ENCODE measurements at regions not wholly inside any gene's neighbourhood (a gene's known extent, or its start where the extent isn't known, plus 50 kb on each side); places are given as distances from the start of the nearest gene placed in this dataset.
A peak's percentile ranks its signal among the peaks of the same experiment; 100 is the strongest.

- no peaks in the 10 kb centered on the region for H3K27me3 ChIP-seq (replicated peaks; ENCODE audit: control insufficient read depth, insufficient read depth, low read length)
- no peaks in the 10 kb centered on the region for H3K9me3 ChIP-seq (ENCODE audit: control insufficient read depth, low read length)
- H3K4me1 ChIP-seq (ENCODE audit: control insufficient read depth, insufficient read depth, low read length): no peaks in the 10 kb centered on the region
- H3K36me3 ChIP-seq (ENCODE audit: control insufficient read depth, insufficient read depth, low read length, severe bottlenecking): no peaks in the 10 kb centered on the region
- DNase-seq (ENCODE audit: low read depth): no peak
- no peak overlapping the region for H3K9ac ChIP-seq (ENCODE audit: low read length)
- H3K4me3 ChIP-seq (ENCODE audit: low read length): no peak overlapping the region
Measured at GRCh38 chr2:57296795-57297517, 749.6 kb upstream of the VRK2 start.

DNA sequence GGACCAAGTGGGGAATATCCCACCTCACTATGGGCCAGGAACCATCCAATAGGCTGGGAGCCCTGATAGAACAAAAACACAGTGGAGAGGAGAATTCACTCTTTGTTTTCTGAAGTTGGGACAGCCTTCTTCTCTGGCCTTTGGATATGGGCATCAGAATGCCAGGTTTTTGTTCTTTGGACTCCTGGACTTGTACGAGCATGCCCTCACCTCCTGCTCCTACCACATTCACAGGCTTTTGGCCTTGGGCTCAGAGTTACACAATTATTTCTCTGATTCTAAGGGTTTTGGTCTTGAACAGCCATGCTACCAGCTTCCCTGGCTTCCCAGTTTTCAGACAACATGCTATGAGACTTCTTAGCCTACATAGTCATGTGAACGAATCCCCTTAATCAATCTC is 732.9 kb upstream of the VRK2 start:
- H3K9ac ChIP-seq (ENCODE audit: low read length): no peak overlapping the region
- H3K4me3 ChIP-seq (ENCODE audit: low read length): no peak overlapping the region
- DNase-seq (ENCODE audit: low read depth): no peak

GRCh38 chr2:57314682-57315081 is 731.9 kb upstream of the VRK2 start:
- no peak for DNase-seq (ENCODE audit: low read depth)
- no peak overlapping the region for H3K4me3 ChIP-seq (ENCODE audit: low read length)
- H3K9ac ChIP-seq (ENCODE audit: low read length): no peak overlapping the region
- no peaks in the 10 kb centered on the region for H3K27me3 ChIP-seq (replicated peaks; ENCODE audit: control insufficient read depth, insufficient read depth, low read length)
- H3K9me3 ChIP-seq (ENCODE audit: control insufficient read depth, low read length): peaks cover 12% of the 10 kb centered on the region
- no peaks in the 10 kb centered on the region for H3K4me1 ChIP-seq (ENCODE audit: control insufficient read depth, insufficient read depth, low read length)
- no peaks in the 10 kb centered on the region for H3K36me3 ChIP-seq (ENCODE audit: control insufficient read depth, insufficient read depth, low read length, severe bottlenecking)

More for the DNA sequence above, 732.9 kb upstream of the VRK2 start:
- no peaks in the 10 kb centered on the region for H3K36me3 ChIP-seq (ENCODE audit: control insufficient read depth, insufficient read depth, low read length, severe bottlenecking)
- no peaks in the 10 kb centered on the region for H3K4me1 ChIP-seq (ENCODE audit: control insufficient read depth, insufficient read depth, low read length)
- no peaks in the 10 kb centered on the region for H3K27me3 ChIP-seq (replicated peaks; ENCODE audit: control insufficient read depth, insufficient read depth, low read length)
- H3K9me3 ChIP-seq (ENCODE audit: control insufficient read depth, low read length): peaks cover 12% of the 10 kb centered on the region

DNA sequence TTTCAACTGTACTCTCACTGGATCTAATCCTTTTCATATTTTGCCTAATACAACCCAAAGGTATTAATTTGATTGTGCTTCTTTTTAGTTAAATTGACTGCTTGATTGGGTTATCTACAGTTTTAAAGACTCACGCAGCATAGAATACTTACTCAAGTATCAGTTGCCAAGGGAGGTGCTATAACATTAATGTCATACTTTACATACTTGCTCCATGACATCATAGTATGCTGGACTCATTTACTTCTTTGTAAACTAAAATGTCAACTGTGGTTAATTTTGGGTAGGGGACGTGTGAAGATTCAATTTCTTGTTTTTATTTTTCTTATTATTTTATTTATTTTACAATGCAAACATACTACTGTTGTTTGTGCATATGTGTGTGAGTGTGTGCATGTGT is 716.2 kb upstream of the VRK2 start:
- no peaks in the 10 kb centered on the region for H3K27me3 ChIP-seq (replicated peaks; ENCODE audit: control insufficient read depth, insufficient read depth, low read length)
- H3K9ac ChIP-seq (ENCODE audit: low read length): no peak overlapping the region
- H3K4me3 ChIP-seq (ENCODE audit: low read length): no peak overlapping the region
- no peaks in the 10 kb centered on the region for H3K9me3 ChIP-seq (ENCODE audit: control insufficient read depth, low read length)
- H3K36me3 ChIP-seq (ENCODE audit: control insufficient read depth, insufficient read depth, low read length, severe bottlenecking): no peaks in the 10 kb centered on the region
- H3K4me1 ChIP-seq (ENCODE audit: control insufficient read depth, insufficient read depth, low read length): no peaks in the 10 kb centered on the region
- peak; percentile 4 for DNase-seq (ENCODE audit: low read depth)

GRCh38 chr2:57333221-57333620 is 713.4 kb upstream of the VRK2 start:
- no peaks in the 10 kb centered on the region for H3K36me3 ChIP-seq (ENCODE audit: control insufficient read depth, insufficient read depth, low read length, severe bottlenecking)

DNA sequence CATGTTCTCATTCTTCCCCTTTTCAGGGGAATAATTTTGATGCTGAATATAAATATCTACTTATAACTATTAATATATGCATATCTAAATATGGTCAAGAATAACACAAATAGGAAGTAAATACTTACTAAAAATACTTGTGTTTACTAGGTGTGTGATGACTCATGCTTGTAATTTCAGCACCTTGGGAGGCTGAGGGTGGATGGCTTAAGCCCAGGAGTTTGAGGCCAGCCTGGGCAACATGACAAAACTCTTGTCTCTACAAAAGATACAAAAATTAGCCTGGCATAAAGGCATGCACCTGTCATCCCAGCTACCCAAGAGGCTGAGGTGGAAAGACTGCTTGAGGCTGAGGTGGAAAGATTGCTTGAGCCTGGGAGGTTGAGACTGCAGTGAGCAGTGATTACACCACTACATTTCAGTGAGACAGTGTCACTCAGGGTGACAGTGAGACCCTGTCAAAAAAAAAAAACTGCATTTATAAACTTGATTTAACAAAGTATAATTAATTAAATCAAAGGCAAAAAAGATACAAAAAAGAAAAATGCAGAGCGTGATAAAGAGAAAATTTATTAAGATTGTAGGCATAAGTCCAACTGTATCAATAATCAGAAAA is 703.1 kb upstream of the VRK2 start:
- Histone ChIP-seq H3K4me3 (ENCODE audit: low read length) (no peak overlapping the region), H3K27me3 (replicated peaks; ENCODE audit: control insufficient read depth, insufficient read depth, low read length) (no peaks in the 10 kb centered on the region), H3K4me1 (ENCODE audit: control insufficient read depth, insufficient read depth, low read length) (no peaks in the 10 kb centered on the region), H3K9ac (ENCODE audit: low read length) (no peak overlapping the region), H3K36me3 (ENCODE audit: control insufficient read depth, insufficient read depth, low read length, severe bottlenecking) (no peaks in the 10 kb centered on the region), H3K9me3 (ENCODE audit: control insufficient read depth, low read length) (peaks cover 5% of the 10 kb centered on the region)
- no peak for DNase-seq (ENCODE audit: low read depth)

More at GRCh38 chr2:57333221-57333620, 713.4 kb upstream of the VRK2 start:
- no peak overlapping the region for H3K9ac ChIP-seq (ENCODE audit: low read length)
- no peaks in the 10 kb centered on the region for H3K9me3 ChIP-seq (ENCODE audit: control insufficient read depth, low read length)
- no peak for DNase-seq (ENCODE audit: low read depth)
- no peak overlapping the region for H3K4me3 ChIP-seq (ENCODE audit: low read length)
- no peaks in the 10 kb centered on the region for H3K4me1 ChIP-seq (ENCODE audit: control insufficient read depth, insufficient read depth, low read length)
- no peaks in the 10 kb centered on the region for H3K27me3 ChIP-seq (replicated peaks; ENCODE audit: control insufficient read depth, insufficient read depth, low read length)

DNA sequence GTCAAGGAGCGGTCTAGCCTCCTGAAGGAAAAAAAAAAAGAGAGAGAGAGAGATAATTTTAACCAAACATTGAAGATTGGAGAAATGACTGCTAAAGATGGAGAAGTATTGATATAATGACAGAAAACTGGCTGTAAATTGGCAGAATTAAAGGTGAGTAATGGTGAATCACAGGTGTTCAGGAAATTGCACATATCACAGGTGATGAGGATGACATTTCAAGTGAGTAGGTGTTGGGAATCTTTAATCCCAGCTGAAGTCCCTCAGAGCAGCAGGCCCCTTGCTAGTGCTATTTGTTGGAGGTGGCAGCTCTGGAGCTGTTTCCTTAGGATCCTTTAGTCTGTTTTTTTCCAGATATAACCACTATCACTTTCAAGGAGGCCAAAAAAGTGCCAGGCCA is 678.4 kb upstream of the VRK2 start:
- DNase-seq (ENCODE audit: low read depth): no peak
- H3K9me3 ChIP-seq (ENCODE audit: control insufficient read depth, low read length): peaks cover 3% of the 10 kb centered on the region
- no peak overlapping the region for H3K9ac ChIP-seq (ENCODE audit: low read length)
- no peak overlapping the region for H3K4me3 ChIP-seq (ENCODE audit: low read length)
- H3K4me1 ChIP-seq (ENCODE audit: control insufficient read depth, insufficient read depth, low read length): peaks cover under 1% of the 10 kb centered on the region
- no peaks in the 10 kb centered on the region for H3K27me3 ChIP-seq (replicated peaks; ENCODE audit: control insufficient read depth, insufficient read depth, low read length)
- H3K36me3 ChIP-seq (ENCODE audit: control insufficient read depth, insufficient read depth, low read length, severe bottlenecking): no peaks in the 10 kb centered on the region

DNA sequence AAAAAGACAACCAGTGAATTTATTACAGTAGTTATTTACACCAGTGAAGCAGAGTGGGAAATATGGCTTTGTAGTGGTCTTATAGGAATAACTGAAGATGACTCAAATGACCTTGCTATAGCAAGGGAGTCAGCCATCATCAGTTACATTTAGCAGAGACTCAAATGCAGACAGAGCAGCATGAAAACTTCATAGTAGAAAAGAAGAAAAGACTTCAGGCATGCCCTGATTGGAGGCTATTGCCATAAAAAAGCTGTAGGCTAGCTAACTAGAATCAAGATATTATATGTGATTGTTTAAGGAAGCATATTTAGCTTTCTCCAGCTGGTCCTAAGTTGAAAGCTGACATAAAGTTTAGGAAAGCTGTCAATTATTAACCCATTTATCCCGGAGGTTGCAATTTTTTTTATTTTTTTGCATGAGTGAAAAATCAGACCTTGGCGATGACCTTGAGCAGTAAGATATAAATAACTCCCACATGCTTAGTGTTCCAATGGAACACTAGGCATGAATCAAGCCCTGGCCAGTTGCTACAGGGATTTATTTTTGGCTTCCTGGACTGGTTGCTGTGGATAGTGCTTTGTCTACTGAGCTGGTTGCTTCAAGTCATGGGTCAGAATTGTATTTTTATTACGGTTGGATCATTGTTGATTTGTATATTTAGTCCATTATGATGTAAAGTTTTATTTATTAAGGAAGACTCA is 675.6 kb upstream of the VRK2 start:
- Histone ChIP-seq H3K9ac (ENCODE audit: low read length) (no peak overlapping the region), H3K4me1 (ENCODE audit: control insufficient read depth, insufficient read depth, low read length) (peaks cover 4% of the 10 kb centered on the region), H3K9me3 (ENCODE audit: control insufficient read depth, low read length) (no peaks in the 10 kb centered on the region), H3K27me3 (replicated peaks; ENCODE audit: control insufficient read depth, insufficient read depth, low read length) (no peaks in the 10 kb centered on the region), H3K4me3 (ENCODE audit: low read length) (no peak overlapping the region), H3K36me3 (ENCODE audit: control insufficient read depth, insufficient read depth, low read length, severe bottlenecking) (no peaks in the 10 kb centered on the region)
- DNase-seq (ENCODE audit: low read depth): no peak

DNA sequence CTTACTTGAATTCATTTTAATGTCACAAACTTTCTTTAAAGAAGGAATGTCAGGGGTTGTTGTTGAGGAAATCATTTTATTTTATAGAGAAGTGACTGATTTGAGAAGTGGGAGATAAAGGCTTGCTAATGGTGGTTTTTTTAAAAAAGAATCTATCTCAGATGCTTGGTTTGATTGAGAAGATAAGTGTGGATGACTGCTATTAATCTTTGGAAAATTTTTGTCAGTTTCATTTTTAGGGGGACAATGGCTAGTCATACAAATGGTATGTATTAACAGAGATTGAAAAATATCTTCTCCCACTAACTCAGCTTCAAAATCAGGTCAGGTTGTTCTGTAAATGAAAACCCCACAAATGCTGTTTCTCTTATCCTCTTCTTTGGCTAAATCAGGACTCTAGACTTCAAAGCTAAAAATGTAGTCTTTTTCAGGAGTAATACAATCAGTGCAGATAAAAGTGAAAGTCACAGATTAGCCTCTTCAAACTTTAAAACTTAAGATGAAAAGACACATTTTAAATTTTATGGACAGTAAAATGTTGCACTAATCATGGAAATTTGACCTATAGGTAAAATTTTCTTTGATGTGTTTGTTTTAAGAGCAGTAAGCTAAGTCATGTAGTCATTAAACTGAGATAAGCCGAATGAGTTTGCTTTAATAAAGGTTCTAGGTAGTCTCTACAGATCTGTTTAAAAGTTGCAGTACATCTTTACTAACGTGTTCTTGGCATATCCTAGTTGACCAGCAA is 674.2 kb upstream of the VRK2 start:
- no peaks in the 10 kb centered on the region for H3K36me3 ChIP-seq (ENCODE audit: control insufficient read depth, insufficient read depth, low read length, severe bottlenecking)
- H3K4me3 ChIP-seq (ENCODE audit: low read length): no peak overlapping the region
- H3K9ac ChIP-seq (ENCODE audit: low read length): no peak overlapping the region
- H3K4me1 ChIP-seq (ENCODE audit: control insufficient read depth, insufficient read depth, low read length): peaks cover 4% of the 10 kb centered on the region
- no peaks in the 10 kb centered on the region for H3K27me3 ChIP-seq (replicated peaks; ENCODE audit: control insufficient read depth, insufficient read depth, low read length)
- H3K9me3 ChIP-seq (ENCODE audit: control insufficient read depth, low read length): no peaks in the 10 kb centered on the region
- no peak for DNase-seq (ENCODE audit: low read depth)

GRCh38 chr2:57373530-57373929 is 673.1 kb upstream of the VRK2 start:
- H3K9me3 ChIP-seq (ENCODE audit: control insufficient read depth, low read length): no peaks in the 10 kb centered on the region
- H3K27me3 ChIP-seq (replicated peaks; ENCODE audit: control insufficient read depth, insufficient read depth, low read length): no peaks in the 10 kb centered on the region
- H3K36me3 ChIP-seq (ENCODE audit: control insufficient read depth, insufficient read depth, low read length, severe bottlenecking): no peaks in the 10 kb centered on the region
- H3K4me1 ChIP-seq (ENCODE audit: control insufficient read depth, insufficient read depth, low read length): peaks cover 4% of the 10 kb centered on the region
- H3K9ac ChIP-seq (ENCODE audit: low read length): no peak overlapping the region
- peak; percentile 34 for DNase-seq (ENCODE audit: low read depth)
- H3K4me3 ChIP-seq (ENCODE audit: low read length): no peak overlapping the region

GRCh38 chr2:57376985-57377384 is 669.6 kb upstream of the VRK2 start:
- Histone ChIP-seq H3K9ac (ENCODE audit: low read length) (no peak overlapping the region), H3K27me3 (replicated peaks; ENCODE audit: control insufficient read depth, insufficient read depth, low read length) (no peaks in the 10 kb centered on the region), H3K9me3 (ENCODE audit: control insufficient read depth, low read length) (no peaks in the 10 kb centered on the region), H3K4me1 (ENCODE audit: control insufficient read depth, insufficient read depth, low read length) (peaks cover 4% of the 10 kb centered on the region), H3K36me3 (ENCODE audit: control insufficient read depth, insufficient read depth, low read length, severe bottlenecking) (no peaks in the 10 kb centered on the region), H3K4me3 (ENCODE audit: low read length) (no peak overlapping the region)
- peak; percentile 40 for DNase-seq (ENCODE audit: low read depth)
